H9 (cell line): ENCODE measurements at regions not wholly inside any gene's neighbourhood (a gene's known extent, or its start where the extent isn't known, plus 50 kb on each side); places are given as distances from the start of the nearest gene placed in this dataset.

Source experiments
- DNase-seq: peaks from one replicate; pipeline ENCODE4 v3.0.0-alpha.2; 2017
- H2AFZ ChIP-seq: one replicate; pipeline ENCODE4 v1.6.1; 2013; ENCODE audit warnings: mild to moderate bottlenecking, low read length, control low read depth, moderate library complexity
- H2AK5ac ChIP-seq: 2 replicates; pipeline ENCODE4 v1.6.1; 2013; ENCODE audit warnings: low read length, control low read depth, mixed read lengths; ENCODE audit not compliant: insufficient read length
- H2BK120ac ChIP-seq: one replicate; pipeline ENCODE4 v1.6.1; 2013; ENCODE audit warnings: low read depth, mild to moderate bottlenecking, low read length, control low read depth, inconsistent platforms; ENCODE audit not compliant: poor library complexity, severe bottlenecking
- H2BK12ac ChIP-seq: 2 replicates; pipeline ENCODE4 v1.6.1; 2013; ENCODE audit warnings: low read length, control low read depth, mixed read lengths, low read depth; ENCODE audit not compliant: insufficient read length
- H2BK15ac ChIP-seq: 2 replicates; pipeline ENCODE4 v1.6.1; 2013; ENCODE audit warnings: low read depth, low read length, control low read depth
- H2BK20ac ChIP-seq: one replicate; pipeline ENCODE4 v1.6.1; 2013; ENCODE audit warnings: low read depth, mild to moderate bottlenecking, low read length, control low read depth, inconsistent platforms; ENCODE audit not compliant: poor library complexity, severe bottlenecking
- H2BK5ac ChIP-seq: 2 replicates; pipeline ENCODE4 v1.6.1; 2013; ENCODE audit warnings: low read length, control low read depth, mixed read lengths; ENCODE audit not compliant: insufficient read length
- H3K14ac ChIP-seq: 2 replicates; pipeline ENCODE4 v1.6.1; 2013; ENCODE audit warnings: low read length, control low read depth; ENCODE audit not compliant: insufficient read depth
- H3K18ac ChIP-seq: 2 replicates; pipeline ENCODE4 v1.6.1; 2013; ENCODE audit warnings: low read depth, mild to moderate bottlenecking, mixed read lengths, low read length, control low read depth; ENCODE audit not compliant: insufficient read length
- H3K23ac ChIP-seq: 2 replicates; pipeline ENCODE4 v1.6.1; 2013; ENCODE audit warnings: low read length, control low read depth, mixed read lengths, low read depth; ENCODE audit not compliant: insufficient read length
- H3K23me2 ChIP-seq: 2 replicates; pipeline ENCODE4 v1.6.1; 2013; ENCODE audit warnings: low read depth, mild to moderate bottlenecking, mixed read lengths, low read length, control low read depth; ENCODE audit not compliant: insufficient read length, poor library complexity, severe bottlenecking
- H3K27ac ChIP-seq: 2 replicates; pipeline ENCODE4 v1.5.1; 2013; ENCODE audit warnings: low read length, control low read depth, mixed read lengths, low read depth; ENCODE audit not compliant: insufficient read length
- H3K27me3 ChIP-seq: 2 replicates; pipeline ENCODE4 v1.6.1; 2013; ENCODE audit warnings: low read length, control low read depth, inconsistent platforms; ENCODE audit not compliant: insufficient read depth
- H3K4ac ChIP-seq: 2 replicates; pipeline ENCODE4 v1.6.1; 2013; ENCODE audit warnings: low read depth, mild to moderate bottlenecking, control low read depth, inconsistent platforms, low read length, moderate library complexity
- H3K4me1 ChIP-seq: 2 replicates; pipeline ENCODE4 v1.6.1; 2013; ENCODE audit warnings: low read length, control low read depth, inconsistent platforms; ENCODE audit not compliant: insufficient read depth
- H3K4me2 ChIP-seq: 2 replicates; pipeline ENCODE4 v1.6.1; 2013; ENCODE audit warnings: low read length, control low read depth, mixed read lengths; ENCODE audit not compliant: insufficient read length, insufficient read depth
- H3K56ac ChIP-seq: 2 replicates; pipeline ENCODE4 v1.6.1; 2013; ENCODE audit warnings: low read depth, mild to moderate bottlenecking, mixed read lengths, low read length, control low read depth; ENCODE audit not compliant: insufficient read length
- H3K79me1 ChIP-seq: 2 replicates; pipeline ENCODE4 v1.6.1; 2013; ENCODE audit warnings: low read depth, mild to moderate bottlenecking, moderate library complexity, low read length, control low read depth, inconsistent platforms; ENCODE audit not compliant: insufficient read depth, poor library complexity, severe bottlenecking
- H3K79me2 ChIP-seq: 2 replicates; pipeline ENCODE4 v1.6.1; 2013; ENCODE audit warnings: low read length, control low read depth, inconsistent platforms; ENCODE audit not compliant: insufficient read depth
- H3K9ac ChIP-seq: 2 replicates; pipeline ENCODE4 v1.6.1; 2013; ENCODE audit warnings: low read length, control low read depth, mixed read lengths; ENCODE audit not compliant: insufficient read length; ENCODE audit errors: extremely low read depth
- H3K9me3 ChIP-seq: one replicate; pipeline ENCODE4 v1.6.1; 2013; ENCODE audit warnings: low read depth, low read length, inconsistent platforms; ENCODE audit not compliant: control insufficient read depth
- H3T11ph ChIP-seq: one replicate; pipeline ENCODE4 v1.6.1; 2013; ENCODE audit warnings: mild to moderate bottlenecking, low read length, control low read depth, inconsistent platforms
- H4K20me1 ChIP-seq: one replicate; pipeline ENCODE4 v1.6.1; 2013; ENCODE audit not compliant: control insufficient read depth, insufficient read length, insufficient read depth
- H4K5ac ChIP-seq: 2 replicates; pipeline ENCODE4 v1.6.1; 2013; ENCODE audit warnings: low read depth, mild to moderate bottlenecking, mixed read lengths, low read length, control low read depth; ENCODE audit not compliant: insufficient read length
- H4K8ac ChIP-seq: replicated peaks from 2 replicates; pipeline ENCODE4 v1.6.1; 2013; ENCODE audit warnings: low read length, control low read depth, mixed read lengths, low read depth; ENCODE audit not compliant: insufficient read length
- H4K91ac ChIP-seq: 2 replicates; pipeline ENCODE4 v1.6.1; 2013; ENCODE audit warnings: low read depth, mild to moderate bottlenecking, moderate library complexity, mixed read lengths, low read length, control low read depth; ENCODE audit not compliant: insufficient read length
- H3K27ac Mint-ChIP-seq, 3 experiments: 2 replicates in 2 of 3; 3 replicates in 1 of 3; pipeline ENCODE4 v1.8.0; 2020 to 2021; ENCODE audit warnings: mixed read lengths in 3 of 3, mild to moderate bottlenecking in 1 of 3, moderate library complexity in 1 of 3
- H3K27me3 Mint-ChIP-seq: 2 replicates; pipeline ENCODE4 v1.8.0; 2021; ENCODE audit warnings: low read depth, mild to moderate bottlenecking, moderate library complexity, mixed read lengths
- H3K36me3 Mint-ChIP-seq, 3 experiments: 2 replicates in 2 of 3; 3 replicates in 1 of 3; pipeline ENCODE4 v1.8.0; 2020 to 2021; ENCODE audit warnings: low read depth in 3 of 3, mixed read lengths in 3 of 3; ENCODE audit not compliant: insufficient read depth in 1 of 3
- H3K4me1 Mint-ChIP-seq, 2 experiments: 2 replicates each; pipeline ENCODE4 v1.8.0; 2020; ENCODE audit warnings: mixed read lengths in 2 of 2
- H3K4me3 Mint-ChIP-seq, 2 experiments: 2 replicates in 1 of 2; 3 replicates in 1 of 2; pipeline ENCODE4 v1.8.0; 2020 to 2021; ENCODE audit warnings: mild to moderate bottlenecking in 2 of 2, mixed read lengths in 2 of 2, moderate library complexity in 1 of 2
- H3K9me3 Mint-ChIP-seq, 2 experiments: 2 replicates in 1 of 2; 3 replicates in 1 of 2; pipeline ENCODE4 v1.8.0; 2020; ENCODE audit warnings: mild to moderate bottlenecking in 2 of 2, mixed read lengths in 2 of 2, moderate library complexity in 1 of 2
- CTCF ChIP-seq: fragments of 200-600 bp; sonication (generic); conservative IDR thresholded peaks from 3 replicates; pipeline ENCODE4 v1.8.0; 2021; ENCODE audit warnings: antibody characterized with exemption, mild to moderate bottlenecking
- WGBS: extraction: QIAGEN DNeasy Blood & Tissue Kit; methylation state at CpG from one replicate; pipeline ENCODE4 v1.1.7; 2013; ENCODE audit warnings: missing lambda C conversion rate, low lambda C conversion rate, mixed read lengths; ENCODE audit not compliant: insufficient read length; ENCODE audit errors: extremely low coverage; 5-methylcytosine and 5-hydroxymethylcytosine counted together

GRCh38 chr6:134506162-134506561 lies 188.2 kb upstream of the SGK1 start:
- H3K14ac ChIP-seq = no peak overlapping the region
- no peak overlapping the region for H3K56ac ChIP-seq
- no peaks in the 10 kb centered on the region for H3K9me3 Mint-ChIP-seq
- H3K27me3 Mint-ChIP-seq = no peaks in the 10 kb centered on the region
- no peak overlapping the region for H3T11ph ChIP-seq
- H2BK120ac ChIP-seq = no peak overlapping the region
- H3K23me2 ChIP-seq = no peaks in the 10 kb centered on the region
- no peaks in the 10 kb centered on the region for H3K79me1 ChIP-seq
- H3K18ac ChIP-seq = no peak overlapping the region
- no peak overlapping the region for H4K91ac ChIP-seq
- no peak for DNase-seq
- H4K5ac ChIP-seq = no peak overlapping the region
- H3K9ac ChIP-seq = no peak overlapping the region
- H3K27ac Mint-ChIP-seq = no peak overlapping the region
- no peak for TF ChIP-seq CTCF
- H3K23ac ChIP-seq = no peak overlapping the region
- no CpG with 5 or more reads among the region's 4 CpGs for WGBS
- no peak overlapping the region for H2BK15ac ChIP-seq
- H3K4me2 ChIP-seq = no peak overlapping the region
- no peak overlapping the region for H2AFZ ChIP-seq
- no peak overlapping the region for H3K4ac ChIP-seq
- no peak overlapping the region for H2BK5ac ChIP-seq
- H3K27ac ChIP-seq = no peak overlapping the region
- H4K8ac ChIP-seq = no peak overlapping the region
- peaks cover 5 to 7% of the 10 kb centered on the region in 2 experiments; a peak in 3 of 4 replicates for H3K4me1 Mint-ChIP-seq
- no peaks in the 10 kb centered on the region for H3K79me2 ChIP-seq
- no peaks in the 10 kb centered on the region for H3K4me1 ChIP-seq
- no peak overlapping the region for H2AK5ac ChIP-seq
- no peaks in the 10 kb centered on the region for H3K27me3 ChIP-seq
- H2BK20ac ChIP-seq = no peak overlapping the region
- no peaks in the 10 kb centered on the region for H3K36me3 Mint-ChIP-seq
- no peaks in the 10 kb centered on the region for H3K9me3 ChIP-seq
- no peak overlapping the region for H2BK12ac ChIP-seq
- H4K20me1 ChIP-seq = no peaks in the 10 kb centered on the region
- H3K4me3 Mint-ChIP-seq = no peak overlapping the region
